Uterus (tissue), 3 donors: ENCODE measurements at regions not wholly inside any gene's neighbourhood (a gene's known extent, or its start where the extent isn't known, plus 50 kb on each side); places are given as distances from the start of the nearest gene placed in this dataset.

Experiments
- DNase-seq, 2 donors: peaks; one replicate each; pipeline ENCODE4 v3.0.0-alpha.2; 2019 to 2020
- H3K27ac ChIP-seq, 2 donors: fragments of 200-600 bp; sonication (generic); 1 replicate in 1 of 2; 2 replicates in 1 of 2; pipeline ENCODE4 v1.5.1; 2016 to 2018
- H3K27me3 ChIP-seq, 2 donors: fragments of 200-600 bp; sonication (generic); one replicate each; pipeline ENCODE4 v1.5.1; 2018 to 2019; ENCODE audit warnings: control low read depth in 1 of 2
- H3K36me3 ChIP-seq, 2 donors: fragments of 200-600 bp; sonication (generic); one replicate each; pipeline ENCODE4 v1.5.1; 2019; ENCODE audit warnings: control low read depth in 1 of 2
- H3K4me1 ChIP-seq, 2 donors: fragments of 200-600 bp; sonication (generic); one replicate each; pipeline ENCODE4 v1.5.1; 2018 to 2019; ENCODE audit warnings: control low read depth in 1 of 2
- H3K4me3 ChIP-seq, 2 donors: fragments of 200-600 bp; sonication (generic); 1 replicate in 1 of 2; 2 replicates in 1 of 2; pipeline ENCODE4 v1.5.1; 2018 to 2019; ENCODE audit warnings: mild to moderate bottlenecking in 1 of 2
- H3K9me3 ChIP-seq, 2 donors: fragments of 200-600 bp; sonication (generic); one replicate each; pipeline ENCODE4 v1.5.1; 2019; ENCODE audit warnings: control low read depth in 1 of 2
- POLR2A ChIP-seq, 2 donors: fragments of 450-650 bp; IDR thresholded peaks; one replicate each; pipeline ENCODE4 v1.6.1; 2016; ENCODE audit warnings: antibody characterized with exemption in 2 of 2, mild to moderate bottlenecking in 1 of 2, moderate library complexity in 1 of 2
- intact Hi-C: fragments of 100-400 bp; cut with DNase I; formaldehyde crosslinking; loops from one replicate; pipeline ENCODE4 v1.15.1; 2023; ENCODE audit warnings: low total_unique reads
- TF ChIP-seq, protein P1 (sequence below), 4 experiments: fragments of 200-600 bp in 2 of 4; fragments of 450-650 bp in 2 of 4; sonication (generic) in 2 of 4; IDR thresholded peaks; one replicate each; pipeline ENCODE4 v1.5.1; 2016 to 2019; ENCODE audit warnings: antibody characterized with exemption in 4 of 4, mild to moderate bottlenecking in 2 of 4, moderate library complexity in 1 of 4
- donor health status: DM: yes; HTN: yes; CAD: no.

DNA sequence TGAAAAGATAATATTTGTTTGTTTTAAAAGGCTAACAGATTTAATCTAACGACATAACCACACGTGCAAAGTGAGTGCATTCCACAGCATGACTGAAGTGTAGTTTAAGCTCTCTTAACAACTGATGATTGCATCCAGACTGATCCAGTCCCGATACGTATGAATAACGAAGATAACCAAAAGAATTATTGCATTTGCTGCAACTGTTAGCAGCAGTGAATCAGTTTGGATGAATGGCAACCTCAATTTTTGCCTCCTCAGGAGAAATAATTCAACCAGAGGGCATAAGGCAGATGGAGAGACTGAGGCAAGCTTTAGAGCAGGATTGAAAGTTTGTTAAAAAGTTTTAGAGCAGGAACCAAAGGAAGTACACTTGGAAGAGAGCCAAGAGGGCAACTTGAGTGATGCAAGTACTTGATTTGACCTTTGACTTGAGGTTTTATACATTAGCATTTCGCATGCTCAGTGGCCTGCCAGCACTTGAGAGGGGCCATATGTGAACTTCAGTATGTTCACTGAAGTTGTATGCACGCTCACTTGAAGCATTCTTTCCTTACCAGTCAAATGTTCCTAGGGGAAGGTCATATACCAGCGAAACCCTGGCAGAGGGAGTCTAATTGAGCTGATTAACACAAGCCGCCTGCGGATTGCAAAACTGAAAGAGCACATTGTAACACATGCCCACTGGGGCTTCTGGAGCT, 835.0 kb upstream of the PCDH20 start:
- no peaks in the 10 kb centered on the region for H3K9me3 ChIP-seq
- intact Hi-C loops: no loop called here
- no peaks in the 10 kb centered on the region for H3K4me1 ChIP-seq
- no peaks in the 10 kb centered on the region for H3K36me3 ChIP-seq
- H3K27ac ChIP-seq: no peak overlapping the region
- DNase-seq: no peak
- no peak for TF ChIP-seq POLR2A (IDR thresholded peaks at IDR 0.05)
- TF ChIP-seq, protein P1, sequence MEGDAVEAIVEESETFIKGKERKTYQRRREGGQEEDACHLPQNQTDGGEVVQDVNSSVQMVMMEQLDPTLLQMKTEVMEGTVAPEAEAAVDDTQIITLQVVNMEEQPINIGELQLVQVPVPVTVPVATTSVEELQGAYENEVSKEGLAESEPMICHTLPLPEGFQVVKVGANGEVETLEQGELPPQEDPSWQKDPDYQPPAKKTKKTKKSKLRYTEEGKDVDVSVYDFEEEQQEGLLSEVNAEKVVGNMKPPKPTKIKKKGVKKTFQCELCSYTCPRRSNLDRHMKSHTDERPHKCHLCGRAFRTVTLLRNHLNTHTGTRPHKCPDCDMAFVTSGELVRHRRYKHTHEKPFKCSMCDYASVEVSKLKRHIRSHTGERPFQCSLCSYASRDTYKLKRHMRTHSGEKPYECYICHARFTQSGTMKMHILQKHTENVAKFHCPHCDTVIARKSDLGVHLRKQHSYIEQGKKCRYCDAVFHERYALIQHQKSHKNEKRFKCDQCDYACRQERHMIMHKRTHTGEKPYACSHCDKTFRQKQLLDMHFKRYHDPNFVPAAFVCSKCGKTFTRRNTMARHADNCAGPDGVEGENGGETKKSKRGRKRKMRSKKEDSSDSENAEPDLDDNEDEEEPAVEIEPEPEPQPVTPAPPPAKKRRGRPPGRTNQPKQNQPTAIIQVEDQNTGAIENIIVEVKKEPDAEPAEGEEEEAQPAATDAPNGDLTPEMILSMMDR (IDR thresholded peaks at IDR 0.05): no peak
- no peak overlapping the region for H3K4me3 ChIP-seq
- H3K27me3 ChIP-seq: no peaks in the 10 kb centered on the region

DNA sequence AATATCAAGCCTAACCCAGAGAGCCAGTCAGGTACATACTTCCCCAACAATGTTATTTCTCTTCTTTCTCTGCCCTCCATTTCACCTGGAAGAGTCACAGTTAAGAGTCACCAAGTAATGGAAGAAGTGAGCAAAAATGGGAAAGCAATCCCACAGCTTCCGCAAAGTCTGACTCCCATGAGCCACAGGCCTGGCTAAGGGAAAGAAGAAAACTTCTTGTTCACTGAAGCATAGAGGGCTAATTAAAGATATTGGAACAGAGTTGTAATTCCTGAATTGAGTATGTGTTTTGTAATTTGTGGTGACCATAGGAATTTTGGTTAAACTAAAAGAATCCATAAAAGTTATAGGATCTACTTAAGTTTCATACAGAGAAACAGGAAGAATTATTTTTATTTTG, 830.9 kb upstream of the PCDH20 start:
- Histone ChIP-seq H3K27ac (no peak overlapping the region), H3K4me1 (no peaks in the 10 kb centered on the region), H3K9me3 (no peaks in the 10 kb centered on the region), H3K4me3 (no peak overlapping the region), H3K27me3 (no peaks in the 10 kb centered on the region), H3K36me3 (no peaks in the 10 kb centered on the region)
- no peak for DNase-seq
- intact Hi-C loops: no loop called here
- no peak for TF ChIP-seq POLR2A (IDR thresholded peaks at IDR 0.05)
- TF ChIP-seq, protein P1 (IDR thresholded peaks at IDR 0.05): no peak

DNA sequence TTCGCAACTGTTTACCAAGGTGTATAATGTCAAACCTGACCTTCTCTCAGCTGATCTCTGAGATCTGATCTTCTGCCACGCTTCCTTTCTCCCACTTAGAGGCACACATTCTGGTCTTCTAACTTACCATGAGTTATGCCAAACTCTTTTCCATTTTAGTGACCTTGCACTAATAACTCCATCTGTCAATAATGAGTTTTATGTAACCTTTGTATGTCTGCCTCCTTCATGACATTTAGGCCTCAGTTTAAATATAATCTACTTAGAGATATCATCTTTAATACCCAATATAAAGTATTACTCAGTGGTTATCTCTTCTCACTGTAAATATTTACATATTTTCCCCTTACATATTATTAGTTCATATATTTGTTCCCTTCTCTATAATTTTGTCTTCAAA, 827.5 kb upstream of the PCDH20 start:
- Histone ChIP-seq H3K4me3 (no peak overlapping the region), H3K4me1 (no peaks in the 10 kb centered on the region), H3K27me3 (no peaks in the 10 kb centered on the region), H3K27ac (no peak overlapping the region), H3K9me3 (no peaks in the 10 kb centered on the region), H3K36me3 (no peaks in the 10 kb centered on the region)
- intact Hi-C loops: no loop called here
- TF ChIP-seq POLR2A (IDR thresholded peaks at IDR 0.05): no peak
- TF ChIP-seq, protein P1 (IDR thresholded peaks at IDR 0.05): no peak
- DNase-seq: no peak

DNA sequence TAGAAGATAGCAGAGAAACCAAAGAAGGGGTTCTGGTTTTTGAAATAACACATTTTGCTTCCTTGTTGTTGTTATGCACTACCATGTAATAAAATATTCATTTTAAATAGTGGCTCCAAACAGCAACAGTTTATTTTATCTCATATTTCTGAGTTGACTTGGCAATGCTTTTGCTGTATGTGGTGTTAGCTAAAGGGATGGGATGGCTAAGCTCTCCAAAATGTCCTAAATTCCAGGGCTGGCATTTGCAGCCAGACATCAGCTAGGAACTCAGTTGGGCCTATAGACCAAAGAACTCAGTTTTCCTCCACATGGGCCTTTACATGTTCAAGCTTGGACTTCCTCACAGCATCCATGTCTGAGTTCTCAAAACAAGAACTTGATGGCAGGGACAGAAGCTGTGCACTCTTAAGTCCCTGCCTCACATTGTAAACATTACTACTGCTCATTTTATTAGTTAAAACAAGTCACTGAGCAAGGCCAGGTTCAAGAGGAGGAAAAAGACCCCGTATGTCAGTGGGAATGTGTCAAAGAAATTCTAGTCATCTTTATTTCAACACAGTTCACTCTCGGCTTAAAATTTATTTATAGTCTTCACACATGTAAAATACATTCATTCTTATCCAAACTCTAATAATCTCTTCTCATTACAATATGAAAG, 819.3 kb upstream of the PCDH20 start:
- H3K9me3 ChIP-seq: no peaks in the 10 kb centered on the region
- DNase-seq: no peak
- no peaks in the 10 kb centered on the region for H3K4me1 ChIP-seq
- no peaks in the 10 kb centered on the region for H3K27me3 ChIP-seq
- no peaks in the 10 kb centered on the region for H3K36me3 ChIP-seq
- TF ChIP-seq, protein P1 (IDR thresholded peaks at IDR 0.05): no peak
- no peak for TF ChIP-seq POLR2A (IDR thresholded peaks at IDR 0.05)
- intact Hi-C loops: no loop called here
- H3K27ac ChIP-seq: no peak overlapping the region
- H3K4me3 ChIP-seq: no peak overlapping the region

DNA sequence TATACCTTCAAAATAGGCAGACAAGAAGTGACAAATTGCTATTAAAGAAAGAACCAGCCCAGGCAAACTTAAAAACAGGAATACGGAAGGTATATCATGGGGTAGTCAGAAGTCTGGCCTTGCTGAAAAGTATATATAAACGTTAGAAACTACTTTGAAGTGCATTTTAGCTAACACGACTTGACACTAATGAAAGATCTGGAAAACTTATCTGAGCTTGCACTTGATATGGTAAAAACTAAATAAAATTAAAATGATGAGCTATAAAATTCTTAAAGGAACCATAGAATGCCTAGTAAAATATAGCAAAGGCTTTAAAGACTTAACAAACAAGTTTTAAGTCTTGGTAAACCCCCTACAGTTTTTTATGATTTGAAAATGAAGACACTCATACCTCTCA, 795.3 kb upstream of the PCDH20 start:
- Histone ChIP-seq H3K4me1 (no peaks in the 10 kb centered on the region), H3K27me3 (no peaks in the 10 kb centered on the region), H3K36me3 (no peaks in the 10 kb centered on the region), H3K9me3 (no peaks in the 10 kb centered on the region), H3K4me3 (no peak overlapping the region), H3K27ac (no peak overlapping the region)
- no peak for TF ChIP-seq POLR2A (IDR thresholded peaks at IDR 0.05)
- TF ChIP-seq, protein P1 (IDR thresholded peaks at IDR 0.05): no peak
- no peak for DNase-seq
- intact Hi-C loops: no loop called here
